Renal pelvis (tissue), 1 donor: ENCODE measurements at regions not wholly inside any gene's neighbourhood (a gene's known extent, or its start where the extent isn't known, plus 50 kb on each side); places are given as distances from the start of the nearest gene placed in this dataset.

ENCODE experiments used
- DNase-seq: peaks from one replicate; pipeline ENCODE4 v3.0.0-alpha.2; 2013

- no peak for DNase-seq
Measured at GRCh38 chr3:113051787-113052186, 61.0 kb downstream of the GTPBP8 start.

- no peak for DNase-seq
Measured at GRCh38 chr3:113053169-113053568, 62.4 kb downstream of the GTPBP8 start.

GRCh38 chr3:113054552-113054951, 63.8 kb downstream of the GTPBP8 start:
- DNase-seq, result no peak

- no peak for DNase-seq
Measured at GRCh38 chr3:113055201-113055600, 64.4 kb downstream of the GTPBP8 start.

GRCh38 chr3:113055961-113056360, 65.2 kb downstream of the GTPBP8 start:
- DNase-seq, result no peak

- no peak for DNase-seq
Measured at GRCh38 chr3:113057117-113057516, 66.3 kb downstream of the GTPBP8 start.

- DNase-seq, result no peak
Measured at GRCh38 chr3:113058188-113058587, 67.4 kb downstream of the GTPBP8 start.

GRCh38 chr3:113062705-113063104, 71.9 kb downstream of the GTPBP8 start:
- DNase-seq, result no peak

GRCh38 chr3:113063126-113063894, 72.5 kb downstream of the GTPBP8 start:
- no peak for DNase-seq

GRCh38 chr3:113064183-113064582, 73.4 kb downstream of the GTPBP8 start:
- no peak for DNase-seq

- DNase-seq, result no peak
Measured at GRCh38 chr3:113065336-113065735, 74.6 kb downstream of the GTPBP8 start.

- DNase-seq, result no peak
Measured at GRCh38 chr3:113070072-113070640, 79.4 kb downstream of the GTPBP8 start.

- no peak for DNase-seq
Measured at GRCh38 chr3:113070681-113071113, 79.9 kb downstream of the GTPBP8 start.

- no peak for DNase-seq
Measured at GRCh38 chr3:113075588-113075987, 84.8 kb downstream of the GTPBP8 start.

GRCh38 chr3:113079218-113079961, 88.6 kb downstream of the GTPBP8 start:
- DNase-seq, result no peak

- no peak for DNase-seq
Measured at GRCh38 chr3:113084777-113085176, 94.0 kb downstream of the GTPBP8 start.

GRCh38 chr3:113086560-113087461, 96.0 kb downstream of the GTPBP8 start:
- no peak for DNase-seq

GRCh38 chr3:113088616-113089015, 97.8 kb downstream of the GTPBP8 start:
- DNase-seq, result no peak

- no peak for DNase-seq
Measured at GRCh38 chr3:113091417-113091816, 100.6 kb downstream of the GTPBP8 start.

GRCh38 chr3:113092746-113093145, 102.0 kb downstream of the GTPBP8 start:
- no peak for DNase-seq

- no peak for DNase-seq
Measured at GRCh38 chr3:113094337-113095221, 103.8 kb downstream of the GTPBP8 start.
